Suppressor macrophage (primary cell): ENCODE measurements at regions not wholly inside any gene's neighbourhood (a gene's known extent, or its start where the extent isn't known, plus 50 kb on each side); places are given as distances from the start of the nearest gene placed in this dataset.
"Not testable (repeated sequence)": the region's sequence is repeated elsewhere in the genome, so short reads cannot be mapped to it uniquely, and the experiment has no call there.

ENCODE experiments used
- DNase-seq, 4 experiments: peaks; one replicate each; pipeline ENCODE4 v3.0.0-alpha.2; 2020 to 2022

GRCh38 chr6:90678049-90678779 is 91.3 kb upstream of the MAP3K7 start:
- no peak for DNase-seq

- DNase-seq: no peak
These were observed 90.6 kb upstream of the MAP3K7 start for GRCh38 chr6:90677440-90677839.

- DNase-seq: no peak
These were observed 89.8 kb upstream of the MAP3K7 start for GRCh38 chr6:90676516-90677300.

GRCh38 chr6:90675107-90675506 is 88.2 kb upstream of the MAP3K7 start:
- DNase-seq: not testable (repeated sequence)

GRCh38 chr6:90674077-90674476 is 87.2 kb upstream of the MAP3K7 start:
- not testable (repeated sequence) for DNase-seq

- no peak for DNase-seq
These were observed 83.0 kb upstream of the MAP3K7 start for GRCh38 chr6:90669846-90670245.

- no peak for DNase-seq
These were observed 82.5 kb upstream of the MAP3K7 start for GRCh38 chr6:90669420-90669819.

GRCh38 chr6:90668141-90668540 is 81.3 kb upstream of the MAP3K7 start:
- no peak for DNase-seq

GRCh38 chr6:90663873-90664272 is 77.0 kb upstream of the MAP3K7 start:
- no peak for DNase-seq

- DNase-seq: no peak
These were observed 76.2 kb upstream of the MAP3K7 start for GRCh38 chr6:90663106-90663505.

GRCh38 chr6:90660931-90661330 is 74.1 kb upstream of the MAP3K7 start:
- no peak for DNase-seq

GRCh38 chr6:90658497-90658896 is 71.6 kb upstream of the MAP3K7 start:
- DNase-seq: no peak

GRCh38 chr6:90656325-90656724 is 69.5 kb upstream of the MAP3K7 start:
- no peak for DNase-seq

GRCh38 chr6:90654806-90655205 is 67.9 kb upstream of the MAP3K7 start:
- DNase-seq: no peak

GRCh38 chr6:90654166-90654565 is 67.3 kb upstream of the MAP3K7 start:
- DNase-seq: no peak

GRCh38 chr6:90653750-90654149 is 66.9 kb upstream of the MAP3K7 start:
- DNase-seq: no peak

GRCh38 chr6:90650041-90650940 is 63.4 kb upstream of the MAP3K7 start:
- no peak for DNase-seq

GRCh38 chr6:90648873-90649272 is 62.0 kb upstream of the MAP3K7 start:
- no peak for DNase-seq

GRCh38 chr6:90646940-90647339 is 60.1 kb upstream of the MAP3K7 start:
- no peak for DNase-seq

GRCh38 chr6:90645634-90646033 is 58.8 kb upstream of the MAP3K7 start:
- DNase-seq: no peak

- no peak for DNase-seq
These were observed 57.6 kb upstream of the MAP3K7 start for GRCh38 chr6:90644492-90644891.

GRCh38 chr6:90643381-90643780 is 56.5 kb upstream of the MAP3K7 start:
- DNase-seq: no peak

- DNase-seq: no peak
These were observed 50.4 kb upstream of the MAP3K7 start for GRCh38 chr6:90637320-90637719.
